Liver (tissue), 8 donors: ENCODE measurements at regions not wholly inside any gene's neighbourhood (a gene's known extent, or its start where the extent isn't known, plus 50 kb on each side); places are given as distances from the start of the nearest gene placed in this dataset.

Experiments
- DNase-seq: peaks from one replicate; pipeline ENCODE4 v3.0.0-alpha.2; 2017; ENCODE audit warnings: low spot score
- H3K27ac ChIP-seq, 2 donors: one replicate each; pipeline ENCODE4 v1.7.0; 2013; ENCODE audit warnings: inconsistent platforms in 2 of 2, low read length in 2 of 2, control low read depth in 1 of 2, low read depth in 1 of 2, mild to moderate bottlenecking in 1 of 2
- H3K27me3 ChIP-seq, 4 donors: one replicate each; pipeline versions ENCODE4 v1.6.1 to v1.7.0; 2013; ENCODE audit warnings: low read length in 3 of 4, inconsistent platforms in 1 of 4, mild to moderate bottlenecking in 1 of 4, moderate library complexity in 1 of 4; ENCODE audit not compliant: control insufficient read depth in 4 of 4, insufficient read depth in 4 of 4
- H3K36me3 ChIP-seq, 4 donors: one replicate each; pipeline versions ENCODE4 v1.6.1 to v1.7.0; 2013; ENCODE audit warnings: low read length in 3 of 4, mild to moderate bottlenecking in 3 of 4, low read depth in 1 of 4, moderate library complexity in 1 of 4; ENCODE audit not compliant: control insufficient read depth in 4 of 4, insufficient read depth in 3 of 4
- H3K4me1 ChIP-seq, 4 donors: one replicate each; pipeline versions ENCODE4 v1.6.1 to v1.7.0; 2013; ENCODE audit warnings: low read length in 3 of 4, mild to moderate bottlenecking in 3 of 4, moderate library complexity in 1 of 4; ENCODE audit not compliant: control insufficient read depth in 4 of 4, insufficient read depth in 4 of 4
- H3K4me3 ChIP-seq, 3 donors: one replicate each; pipeline versions ENCODE4 v1.6.1 to v1.7.0; 2013; ENCODE audit warnings: low read length in 3 of 3, control low read depth in 1 of 3, low read depth in 1 of 3, mild to moderate bottlenecking in 1 of 3
- H3K9ac ChIP-seq, 2 donors: one replicate each; pipeline ENCODE4 v1.7.0; 2013; ENCODE audit warnings: low read length in 2 of 2, mild to moderate bottlenecking in 2 of 2, moderate library complexity in 2 of 2, control low read depth in 1 of 2, low read depth in 1 of 2
- H3K9me3 ChIP-seq, 4 donors: one replicate each; pipeline versions ENCODE4 v1.6.1 to v1.7.0; 2013; ENCODE audit warnings: low read length in 3 of 4; ENCODE audit not compliant: control insufficient read depth in 4 of 4
- CTCF ChIP-seq: fragments of 150-350 bp; IDR thresholded peaks from 2 replicates; pipeline ENCODE4 v1.5.1; 2017; ENCODE audit warnings: improper control_type of control experiment, low read depth, low read length; ENCODE audit not compliant: missing input control
- FOXA1 ChIP-seq: IDR thresholded peaks from 2 replicates; pipeline ENCODE4 v1.6.1; 2016; ENCODE audit warnings: antibody characterized with exemption
- FOXA2 ChIP-seq: IDR thresholded peaks from 2 replicates; pipeline ENCODE4 v1.6.1; 2016; ENCODE audit warnings: antibody characterized with exemption
- GABPA ChIP-seq, 2 donors: IDR thresholded peaks in 1 of 2; conservative IDR thresholded peaks in 1 of 2; 2 replicates each; pipeline ENCODE4 v1.6.1; 2016; ENCODE audit warnings: antibody characterized with exemption in 2 of 2, mild to moderate bottlenecking in 1 of 2, moderate library complexity in 1 of 2
- HNF4A ChIP-seq, 2 donors: conservative IDR thresholded peaks; 2 replicates each; pipeline ENCODE4 v1.6.1; 2016; ENCODE audit warnings: antibody characterized with exemption in 2 of 2, mild to moderate bottlenecking in 2 of 2
- HNF4G ChIP-seq: IDR thresholded peaks from 2 replicates; pipeline ENCODE4 v1.6.1; 2016; ENCODE audit warnings: antibody characterized with exemption
- JUND ChIP-seq, 2 donors: IDR thresholded peaks; 2 replicates each; pipeline ENCODE4 v1.6.1; 2016; ENCODE audit warnings: antibody characterized with exemption in 2 of 2
- NR2F2 ChIP-seq: IDR thresholded peaks from 2 replicates; pipeline ENCODE4 v1.6.1; 2016; ENCODE audit warnings: antibody characterized with exemption
- RAD21 ChIP-seq, 2 donors: IDR thresholded peaks; 2 replicates each; pipeline ENCODE4 v1.6.1; 2016; ENCODE audit warnings: antibody characterized with exemption in 2 of 2, mild to moderate bottlenecking in 2 of 2
- REST ChIP-seq: IDR thresholded peaks from 2 replicates; pipeline ENCODE4 v1.6.1; 2016; ENCODE audit warnings: antibody characterized with exemption, mild to moderate bottlenecking
- SP1 ChIP-seq: IDR thresholded peaks from 2 replicates; pipeline ENCODE4 v1.6.1; 2018; ENCODE audit warnings: antibody characterized with exemption, mild to moderate bottlenecking
- TAF1 ChIP-seq: conservative IDR thresholded peaks from 2 replicates; pipeline ENCODE4 v1.6.1; 2016; ENCODE audit warnings: antibody characterized with exemption, mild to moderate bottlenecking
- YY1 ChIP-seq: IDR thresholded peaks from 2 replicates; pipeline ENCODE4 v1.6.1; 2016; ENCODE audit warnings: antibody characterized with exemption, mild to moderate bottlenecking
- ZBTB33 ChIP-seq: IDR thresholded peaks from 2 replicates; pipeline ENCODE4 v1.6.1; 2016; ENCODE audit warnings: antibody characterized with exemption
- WGBS: extraction: QIAGEN DNeasy Blood & Tissue Kit; methylation state at CpG from one replicate; pipeline ENCODE4 v1.1.7; 2013; 5-methylcytosine and 5-hydroxymethylcytosine counted together
- donor health status: healthy.
- donor health status: healthy.
- donor health status: healthy.
- donor health status: healthy.
- donor health status: healthy.

- TF ChIP-seq CTCF = no peak
- TF ChIP-seq TAF1 = no peak
- TF ChIP-seq YY1 = no peak
- no peak for TF ChIP-seq HNF4G
- TF ChIP-seq HNF4A (conservative IDR thresholded peaks at IDR 0.05) = no peak
- no peak for TF ChIP-seq RAD21 (IDR thresholded peaks at IDR 0.05)
- TF ChIP-seq FOXA2 = no peak
- no peak for TF ChIP-seq FOXA1
Measured at GRCh38 chr3:139134678-139135372, 90.1 kb upstream of the PRR23C start (continued).

GRCh38 chr3:139135657-139136056 lies 91.0 kb upstream of the PRR23C start:
- no peaks in the 10 kb centered on the region for H3K4me1 ChIP-seq
- no peak for DNase-seq
- no peaks in the 10 kb centered on the region for H3K9me3 ChIP-seq
- no peak overlapping the region for H3K27ac ChIP-seq
- H3K36me3 ChIP-seq = no peaks in the 10 kb centered on the region
- TF ChIP-seq ZBTB33 (no peak), FOXA1 (no peak), JUND (IDR thresholded peaks at IDR 0.05) (no peak), TAF1 (no peak), GABPA (IDR thresholded peaks at IDR 0.05 in 1 of 2, conservative IDR thresholded peaks at IDR 0.05 in 1 of 2) (no peak), HNF4G (no peak), NR2F2 (no peak)
- H3K9ac ChIP-seq = no peak overlapping the region
- no peak overlapping the region for H3K4me3 ChIP-seq
- H3K27me3 ChIP-seq = no peaks in the 10 kb centered on the region

GRCh38 chr3:139136469-139137202 lies 91.9 kb upstream of the PRR23C start:
- Histone ChIP-seq H3K4me1 (no peaks in the 10 kb centered on the region), H3K4me3 (no peak overlapping the region), H3K9me3 (no peaks in the 10 kb centered on the region), H3K27ac (no peak overlapping the region), H3K9ac (no peak overlapping the region), H3K27me3 (no peaks in the 10 kb centered on the region), H3K36me3 (no peaks in the 10 kb centered on the region)
- DNase-seq = no peak
- TF ChIP-seq REST (no peak), GABPA (IDR thresholded peaks at IDR 0.05 in 1 of 2, conservative IDR thresholded peaks at IDR 0.05 in 1 of 2) (no peak), SP1 (no peak), CTCF (no peak)
- 86% methylated on average over 7 of the region's 7 CpGs for WGBS
